ENCODE measurements at regions not wholly inside any gene's neighbourhood (a gene's known extent, or its start where the extent isn't known, plus 50 kb on each side); places are given as distances from the start of the nearest gene placed in this dataset.

DNA sequence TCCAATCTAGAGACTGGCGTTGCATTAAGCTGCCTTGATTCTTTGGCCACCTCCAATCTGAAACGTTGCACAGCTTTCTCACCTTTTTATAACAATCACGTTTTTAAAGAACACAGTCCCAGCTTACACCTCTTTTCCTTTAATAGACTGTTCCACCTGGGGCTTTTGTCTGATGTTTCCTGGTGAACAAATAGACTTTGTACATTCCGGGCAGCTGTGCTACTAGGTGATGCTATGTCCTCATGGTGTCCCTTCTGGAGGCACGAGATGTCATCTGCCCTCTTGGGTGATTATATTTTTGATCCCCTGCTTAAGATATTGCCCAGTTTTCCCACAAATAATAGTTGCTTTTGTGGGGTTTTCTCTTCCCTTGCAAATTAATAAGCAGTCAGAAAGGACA is 225.5 kb downstream of the SOX9 start:
- DNase-seq (ENCODE audit: low read depth) = no peak
- no peak overlapping the region for H3K4me3 ChIP-seq (ENCODE audit: low read depth, low read length)
- TF ChIP-seq, protein P1, sequence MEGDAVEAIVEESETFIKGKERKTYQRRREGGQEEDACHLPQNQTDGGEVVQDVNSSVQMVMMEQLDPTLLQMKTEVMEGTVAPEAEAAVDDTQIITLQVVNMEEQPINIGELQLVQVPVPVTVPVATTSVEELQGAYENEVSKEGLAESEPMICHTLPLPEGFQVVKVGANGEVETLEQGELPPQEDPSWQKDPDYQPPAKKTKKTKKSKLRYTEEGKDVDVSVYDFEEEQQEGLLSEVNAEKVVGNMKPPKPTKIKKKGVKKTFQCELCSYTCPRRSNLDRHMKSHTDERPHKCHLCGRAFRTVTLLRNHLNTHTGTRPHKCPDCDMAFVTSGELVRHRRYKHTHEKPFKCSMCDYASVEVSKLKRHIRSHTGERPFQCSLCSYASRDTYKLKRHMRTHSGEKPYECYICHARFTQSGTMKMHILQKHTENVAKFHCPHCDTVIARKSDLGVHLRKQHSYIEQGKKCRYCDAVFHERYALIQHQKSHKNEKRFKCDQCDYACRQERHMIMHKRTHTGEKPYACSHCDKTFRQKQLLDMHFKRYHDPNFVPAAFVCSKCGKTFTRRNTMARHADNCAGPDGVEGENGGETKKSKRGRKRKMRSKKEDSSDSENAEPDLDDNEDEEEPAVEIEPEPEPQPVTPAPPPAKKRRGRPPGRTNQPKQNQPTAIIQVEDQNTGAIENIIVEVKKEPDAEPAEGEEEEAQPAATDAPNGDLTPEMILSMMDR (IDR thresholded peaks at IDR 0.05; ENCODE audit: low read depth, low read length, missing control alignments) = no peak

DNA sequence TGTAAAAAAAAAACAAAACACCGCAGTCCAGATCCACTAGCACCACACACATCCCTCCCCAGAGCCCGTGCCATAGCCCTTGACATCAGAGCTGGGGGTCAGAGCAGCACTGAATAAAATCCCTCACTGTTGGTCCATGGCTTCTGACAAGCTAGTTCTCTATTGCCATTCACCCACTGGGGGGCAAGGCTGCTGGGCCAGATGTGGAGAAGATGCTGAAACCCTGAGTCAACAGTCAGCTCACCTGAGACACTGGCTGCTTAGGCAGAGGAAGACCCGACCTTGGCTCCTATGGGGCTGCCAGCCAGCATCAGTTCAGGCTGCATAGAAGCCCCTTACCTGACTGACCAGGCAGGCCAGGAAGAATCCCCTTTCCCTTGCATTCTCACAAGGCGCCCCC is 228.2 kb downstream of the SOX9 start:
- TF ChIP-seq, protein P1 (IDR thresholded peaks at IDR 0.05; ENCODE audit: low read depth, low read length, missing control alignments) = no peak
- no peak overlapping the region for H3K4me3 ChIP-seq (ENCODE audit: low read depth, low read length)
- DNase-seq (ENCODE audit: low read depth) = no peak

DNA sequence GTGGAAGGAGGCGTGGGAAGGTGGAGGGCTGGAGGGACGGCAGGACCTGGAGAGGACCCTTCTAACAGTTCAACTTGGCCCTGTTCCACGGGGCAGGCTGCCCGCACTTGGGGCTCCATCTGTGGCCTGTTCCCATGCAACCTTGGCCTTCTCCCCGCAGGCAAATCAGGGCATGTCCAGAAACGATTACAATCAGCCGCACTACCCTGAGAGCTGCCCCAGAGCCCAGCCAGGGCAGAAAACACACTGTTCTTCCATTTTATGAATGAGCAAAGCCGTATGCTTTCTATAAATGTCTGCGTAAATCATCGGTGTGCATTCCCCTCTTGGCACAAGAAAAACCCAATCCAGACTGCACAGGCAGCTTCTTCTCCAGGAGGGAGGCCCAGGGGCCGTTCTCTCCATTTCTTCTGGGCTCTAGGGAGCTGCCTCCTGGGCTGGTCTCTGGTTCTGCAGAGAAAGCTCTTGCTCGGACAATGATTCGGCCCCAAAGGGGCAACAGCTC is 228.7 kb downstream of the SOX9 start:
- DNase-seq (ENCODE audit: low read depth) = no peak
- no peak overlapping the region for H3K4me3 ChIP-seq (ENCODE audit: low read depth, low read length)
- TF ChIP-seq, protein P1 (IDR thresholded peaks at IDR 0.05; ENCODE audit: low read depth, low read length, missing control alignments) = no peak

DNA sequence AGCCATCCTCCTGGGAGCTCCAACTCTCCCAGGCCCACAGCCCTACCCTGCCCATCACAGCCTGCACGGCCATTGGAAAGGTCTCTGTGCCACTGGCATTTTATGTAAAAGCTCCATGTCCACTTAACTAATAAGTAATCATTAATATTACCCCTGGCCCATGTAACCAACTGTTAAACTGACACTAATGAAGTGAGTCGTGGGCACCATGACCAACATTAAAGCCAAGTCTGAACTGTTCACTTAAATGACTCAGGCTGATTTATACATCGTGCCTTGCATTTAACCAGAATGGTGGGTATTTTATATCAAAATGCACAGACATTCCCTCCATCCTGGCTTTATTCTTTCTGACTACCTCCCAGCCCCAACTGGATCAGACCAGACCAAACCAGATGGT is 229.3 kb downstream of the SOX9 start:
- no peak for DNase-seq (ENCODE audit: low read depth)
- H3K4me3 ChIP-seq (ENCODE audit: low read depth, low read length) = no peak overlapping the region
- TF ChIP-seq, protein P1 (IDR thresholded peaks at IDR 0.05; ENCODE audit: low read depth, low read length, missing control alignments) = no peak

DNA sequence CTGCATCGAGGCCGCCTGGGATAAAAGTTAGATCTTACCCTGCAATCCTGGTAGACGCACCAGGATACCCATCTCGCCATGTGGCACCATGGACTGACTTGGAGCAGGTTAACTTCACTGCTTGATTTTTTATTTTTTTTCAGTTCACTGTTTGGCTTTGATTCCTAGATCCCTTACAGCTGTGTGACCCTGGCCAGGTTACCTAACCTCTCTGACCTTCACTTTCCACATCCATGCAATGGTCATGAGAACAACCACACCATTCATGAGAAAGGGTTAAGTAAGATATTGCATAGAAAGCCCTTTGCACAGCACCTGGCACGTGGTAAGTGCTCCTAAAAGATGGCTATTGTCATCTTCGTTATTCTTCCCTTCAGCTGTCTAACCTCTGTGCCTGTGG is 230.5 kb downstream of the SOX9 start:
- TF ChIP-seq, protein P1 (IDR thresholded peaks at IDR 0.05; ENCODE audit: low read depth, low read length, missing control alignments) = no peak
- no peak overlapping the region for H3K4me3 ChIP-seq (ENCODE audit: low read depth, low read length)
- DNase-seq (ENCODE audit: low read depth) = no peak

DNA sequence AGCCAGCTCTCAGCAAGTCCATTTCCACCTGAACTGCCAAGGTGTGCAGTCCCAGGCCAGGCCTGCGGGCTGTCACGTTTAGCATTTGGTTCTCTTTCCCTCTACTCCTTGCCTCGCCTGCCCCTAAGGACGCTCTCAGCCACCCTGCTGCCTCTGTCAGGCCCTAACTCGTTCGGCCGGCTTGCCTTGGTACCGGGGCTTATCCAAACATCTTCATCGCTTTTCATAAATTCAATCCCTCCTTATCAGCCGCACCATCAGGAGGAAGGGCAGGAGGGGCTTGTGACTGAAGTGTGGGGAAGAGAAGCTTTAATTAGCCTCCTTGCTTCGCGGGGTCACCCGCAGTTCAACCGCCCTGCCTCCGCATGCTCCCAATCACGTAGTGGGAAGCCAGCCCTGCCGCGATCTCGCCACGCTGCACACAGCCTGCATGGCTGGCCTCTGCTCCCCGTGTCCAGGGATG is 231.1 kb downstream of the SOX9 start:
- H3K4me3 ChIP-seq (ENCODE audit: low read depth, low read length) = no peak overlapping the region
- TF ChIP-seq, protein P1 (IDR thresholded peaks at IDR 0.05; ENCODE audit: low read depth, low read length, missing control alignments) = no peak
- no peak for DNase-seq (ENCODE audit: low read depth)

DNA sequence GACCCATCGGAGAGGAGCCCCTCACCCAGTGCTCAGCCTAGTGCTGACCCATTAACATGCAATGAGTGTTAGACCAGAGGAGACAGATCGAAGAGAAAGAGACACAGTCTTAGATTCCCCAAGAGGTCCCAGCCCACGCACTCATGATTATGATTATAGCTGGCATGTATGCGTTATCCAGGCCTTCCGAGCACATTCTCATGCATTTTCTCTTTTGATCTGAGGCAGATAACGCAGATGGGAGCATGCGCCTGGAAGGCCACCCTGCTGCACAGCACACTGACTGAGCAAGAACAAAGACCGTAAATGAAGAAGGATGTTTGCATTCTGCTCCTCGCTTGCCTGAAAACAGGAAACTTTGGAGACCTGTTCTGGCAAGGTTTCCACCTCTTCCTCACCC is 232.7 kb downstream of the SOX9 start:
- TF ChIP-seq, protein P1 (IDR thresholded peaks at IDR 0.05; ENCODE audit: low read depth, low read length, missing control alignments) = no peak
- DNase-seq (ENCODE audit: low read depth) = no peak
- no peak overlapping the region for H3K4me3 ChIP-seq (ENCODE audit: low read depth, low read length)

All from GM12864 (cell line).